HG03575 (cell line): ENCODE measurements at regions not wholly inside any gene's neighbourhood (a gene's known extent, or its start where the extent isn't known, plus 50 kb on each side); places are given as distances from the start of the nearest gene placed in this dataset.

ENCODE experiments used
- ATAC-seq: cut with Tn5 transposase; IDR thresholded peaks from one replicate; pipeline ENCODE4 v1.9.1; 2021; ENCODE audit not compliant: unreplicated experiment, insufficient number of reproducible peaks, low FRiP score; ENCODE audit errors: extremely low read depth

DNA sequence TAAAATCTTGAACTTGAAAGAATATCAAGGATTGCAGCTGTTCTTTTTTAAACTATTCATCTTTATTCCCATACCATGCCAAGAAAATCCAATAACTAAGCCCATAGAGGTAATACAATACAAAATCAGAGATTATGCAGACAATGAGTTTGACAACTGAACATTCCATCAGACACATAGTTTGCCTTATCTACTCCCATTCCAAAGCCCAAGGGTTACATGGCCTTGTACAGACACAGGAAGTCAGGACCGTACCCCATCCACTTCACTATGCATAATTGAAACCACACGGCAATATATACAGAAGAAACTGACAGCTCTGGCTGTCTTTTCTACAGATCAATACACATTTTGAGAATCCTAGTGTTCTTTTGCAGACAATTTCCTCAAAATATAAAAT lies 181.3 kb downstream of the TMX3 start:
- no peak for ATAC-seq

GRCh38 chr18:68532328-68532885 lies 182.5 kb downstream of the TMX3 start:
- no peak for ATAC-seq

DNA sequence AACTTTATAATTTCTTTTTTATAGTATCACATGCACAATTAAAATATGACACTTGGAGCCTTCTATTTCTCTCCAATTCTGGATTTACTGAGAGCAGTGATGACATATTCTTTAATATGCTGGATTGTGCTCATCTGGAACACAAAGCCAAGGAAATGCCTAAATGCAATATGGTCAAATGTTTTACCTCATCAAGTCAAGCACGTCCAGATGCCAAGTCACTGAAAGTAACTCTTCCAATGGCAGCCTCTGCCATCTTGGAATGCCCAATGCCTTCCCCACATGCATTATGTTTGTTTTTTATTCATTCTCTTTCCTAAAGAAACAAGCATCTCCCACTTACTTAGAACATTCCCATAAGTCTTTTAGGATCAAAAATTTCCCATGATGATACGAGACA lies 189.8 kb downstream of the TMX3 start:
- ATAC-seq = no peak

DNA sequence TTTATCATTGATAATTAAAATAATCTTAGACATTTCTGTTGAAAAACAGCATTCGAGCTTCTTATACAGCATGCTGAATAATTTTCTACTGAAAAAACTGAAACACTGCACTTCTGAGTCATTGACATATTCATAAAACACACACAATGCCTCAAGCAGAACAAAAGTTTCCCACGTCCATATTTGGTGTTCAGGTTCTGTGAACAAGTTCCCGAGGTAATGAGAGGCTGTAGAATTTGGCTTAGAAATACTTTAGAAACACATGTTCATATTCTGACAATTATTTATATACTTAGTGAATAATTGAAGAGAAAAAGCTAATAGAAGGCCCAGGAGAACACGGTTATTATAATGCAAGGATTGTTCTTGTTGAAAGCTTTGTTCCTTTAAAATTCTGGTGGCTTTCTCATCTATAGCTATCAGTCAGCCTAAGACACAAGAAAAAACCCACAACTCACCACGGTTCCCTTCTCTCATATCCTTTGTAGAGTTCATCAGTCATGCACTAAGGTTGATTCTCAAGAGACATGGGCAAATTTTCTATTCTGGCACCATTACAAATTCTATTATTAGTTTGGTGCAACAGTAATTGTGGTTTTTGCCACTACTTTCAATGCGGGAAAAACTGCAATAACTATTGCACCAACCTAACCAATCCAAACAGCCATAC lies 194.4 kb downstream of the TMX3 start:
- no peak for ATAC-seq

DNA sequence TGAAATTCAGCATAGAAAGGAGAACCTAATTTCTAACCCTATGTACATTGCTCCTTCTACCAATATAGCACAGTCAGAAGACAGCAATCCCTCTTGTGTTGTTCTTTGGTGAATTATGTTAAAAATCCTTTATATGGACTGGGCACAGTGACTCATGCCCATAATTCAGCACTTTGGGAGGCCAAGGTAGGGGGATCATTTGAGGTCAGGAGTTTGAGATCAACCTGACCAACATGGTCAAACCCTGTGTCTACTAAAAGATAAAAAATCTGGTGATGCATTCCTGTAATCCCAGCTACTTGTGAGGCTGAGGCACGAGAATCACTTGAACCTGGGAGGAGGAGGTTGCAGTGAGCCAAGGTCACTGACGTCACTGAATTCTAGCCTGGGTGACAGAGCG lies 195.6 kb downstream of the TMX3 start:
- no peak for ATAC-seq

DNA sequence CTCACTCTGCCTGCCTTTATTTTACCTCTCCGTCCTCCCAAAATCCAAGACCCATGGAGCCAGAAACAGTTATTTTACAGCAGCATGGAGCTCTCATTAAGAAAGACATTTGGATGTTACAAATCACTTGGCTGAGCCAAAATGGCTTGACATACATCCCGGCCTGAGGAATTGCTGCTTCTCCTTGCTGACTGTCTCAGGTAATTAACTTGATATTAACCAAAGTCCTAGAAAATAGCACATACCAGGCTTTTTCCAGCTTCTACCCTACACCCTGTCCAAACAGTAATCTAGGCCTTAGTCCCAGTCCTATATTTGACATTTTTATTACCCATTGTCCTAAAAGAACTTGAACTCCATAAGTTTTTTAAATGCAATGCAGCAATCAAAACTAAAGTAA lies 205.0 kb downstream of the TMX3 start:
- no peak for ATAC-seq

DNA sequence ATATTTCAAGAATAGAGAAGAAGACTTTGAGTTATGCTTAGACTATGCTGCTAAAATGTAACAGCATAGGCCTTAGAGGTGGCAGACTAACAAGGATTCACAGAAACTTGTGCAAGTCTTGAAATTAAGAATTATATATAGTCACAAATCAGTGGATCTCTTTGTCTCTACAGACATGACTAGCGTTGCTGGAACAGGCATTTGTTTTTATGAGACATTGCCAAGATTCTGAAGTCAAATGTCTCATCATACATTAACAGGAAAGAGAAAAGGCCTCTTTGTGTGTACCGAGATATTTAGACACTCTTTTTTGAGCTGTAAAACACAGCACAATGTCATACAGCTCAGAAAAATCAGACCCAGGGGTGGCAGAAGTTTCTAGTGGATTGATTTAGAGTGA lies 207.1 kb downstream of the TMX3 start:
- no peak for ATAC-seq

GRCh38 chr18:68505178-68505574 lies 209.7 kb downstream of the TMX3 start:
- ATAC-seq = no peak

GRCh38 chr18:68504441-68505177 lies 210.3 kb downstream of the TMX3 start:
- ATAC-seq = no peak

- no peak for ATAC-seq
Measured at GRCh38 chr18:68500556-68500955, 214.4 kb downstream of the TMX3 start.

DNA sequence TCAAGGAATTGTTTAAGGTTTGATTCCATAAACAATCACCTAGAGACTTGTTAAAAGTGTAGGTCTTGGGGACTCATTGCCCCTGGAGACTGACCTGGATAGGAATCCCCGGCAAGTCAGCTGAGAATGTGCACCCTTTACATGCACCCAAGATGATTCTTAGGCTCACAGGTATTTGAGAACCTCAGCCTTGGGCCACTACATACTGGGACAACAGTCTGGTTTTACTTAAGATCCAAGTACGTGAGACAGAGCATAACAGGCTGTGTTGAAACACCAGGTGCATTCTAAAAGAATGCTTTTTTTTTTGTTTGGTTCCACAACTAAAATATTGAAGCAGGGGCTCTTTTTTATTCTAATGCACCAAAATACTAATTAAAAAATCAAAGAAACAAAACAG lies 215.8 kb downstream of the TMX3 start:
- ATAC-seq = no peak

DNA sequence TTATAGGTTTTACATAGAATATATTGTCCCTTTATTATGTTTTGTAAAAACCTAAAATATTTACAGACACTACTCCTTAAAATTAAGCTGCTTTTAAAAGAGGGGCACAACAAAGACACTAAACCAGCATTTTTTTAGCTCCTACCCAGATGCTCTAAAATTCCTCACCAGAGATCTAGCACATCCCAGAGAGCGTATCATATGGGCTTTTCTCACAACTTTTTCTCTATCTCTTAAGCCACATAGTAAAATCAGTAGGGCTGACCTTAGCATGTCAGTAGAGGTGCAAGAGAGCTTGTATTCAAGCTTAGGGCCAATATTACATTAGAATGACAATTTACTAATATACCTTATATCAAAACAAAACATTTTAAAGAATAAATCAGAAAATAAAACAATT lies 216.3 kb downstream of the TMX3 start:
- ATAC-seq = no peak

- no peak for ATAC-seq
Measured at GRCh38 chr18:68498185-68498584, 216.7 kb downstream of the TMX3 start.

DNA sequence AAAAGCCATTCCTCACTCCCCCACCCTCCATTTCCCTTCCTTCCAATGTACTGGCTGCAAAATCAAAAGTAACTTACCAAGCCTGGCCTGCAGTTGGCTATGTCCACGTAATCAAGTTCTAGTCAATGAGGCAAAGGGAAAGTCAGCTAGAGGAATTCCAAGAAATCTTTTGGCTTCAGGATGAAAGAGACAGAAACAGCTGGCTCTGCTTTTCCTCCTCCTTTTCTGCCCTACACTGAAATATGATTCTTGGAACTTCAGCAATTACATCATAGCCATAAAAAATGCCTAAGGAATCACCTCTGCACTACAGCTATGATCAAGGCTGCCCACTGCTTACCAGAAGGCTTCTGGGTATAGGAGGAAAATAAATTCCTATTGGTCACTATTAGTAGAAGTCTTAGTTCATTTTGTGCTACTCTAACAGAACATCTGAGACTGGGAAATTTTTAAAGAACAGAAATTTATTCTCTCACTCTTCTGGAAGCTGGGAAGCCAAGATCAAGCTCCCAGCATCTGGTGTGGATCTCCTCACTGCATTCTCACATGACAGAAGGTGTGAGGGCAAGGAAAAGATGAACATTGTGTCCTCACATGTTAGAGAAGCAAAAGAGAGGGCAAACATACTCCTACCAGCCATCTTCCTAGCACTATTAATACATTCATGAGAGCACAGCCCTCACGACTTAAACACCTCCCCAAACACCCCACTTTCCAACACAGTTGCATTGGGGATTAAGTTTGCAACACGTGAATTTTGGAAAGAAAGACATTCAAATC lies 219.9 kb downstream of the TMX3 start:
- ATAC-seq = no peak

DNA sequence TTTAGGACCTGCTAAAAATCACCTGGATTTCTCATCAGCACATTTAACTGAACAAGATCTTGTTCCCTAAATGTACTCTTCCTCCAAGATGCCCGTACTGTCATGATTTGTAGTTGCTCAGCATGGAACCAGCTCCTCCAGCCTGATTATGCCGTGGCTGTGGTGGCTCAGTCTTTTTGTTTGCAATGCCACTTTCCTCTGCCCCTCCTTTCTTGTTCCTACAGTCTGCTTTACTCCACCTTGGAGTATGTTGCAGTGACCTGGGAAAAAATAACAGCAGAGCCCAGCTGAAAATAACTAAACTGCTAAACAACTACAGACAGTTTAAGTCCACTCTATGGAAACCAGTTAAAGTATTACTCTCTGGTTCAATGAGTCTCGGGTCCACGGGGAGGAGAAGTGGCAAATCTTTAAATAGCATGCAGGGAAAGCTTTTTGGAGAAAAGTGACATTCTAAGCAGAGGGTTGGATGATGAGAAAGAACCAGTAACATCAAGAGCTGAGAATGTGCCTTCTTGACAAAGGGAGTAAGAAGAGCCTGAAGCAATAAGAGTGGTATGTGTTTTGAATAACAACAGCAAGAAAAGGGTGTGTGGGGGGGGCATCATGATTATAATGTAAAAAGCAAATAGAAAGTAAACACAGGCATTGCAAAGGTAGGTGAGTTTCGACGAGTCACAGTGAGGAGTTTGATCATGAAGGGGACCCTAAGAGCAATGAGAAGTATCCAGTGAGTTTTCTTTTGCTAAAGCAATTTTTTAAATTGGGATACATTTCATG lies 225.7 kb downstream of the TMX3 start:
- ATAC-seq = no peak

DNA sequence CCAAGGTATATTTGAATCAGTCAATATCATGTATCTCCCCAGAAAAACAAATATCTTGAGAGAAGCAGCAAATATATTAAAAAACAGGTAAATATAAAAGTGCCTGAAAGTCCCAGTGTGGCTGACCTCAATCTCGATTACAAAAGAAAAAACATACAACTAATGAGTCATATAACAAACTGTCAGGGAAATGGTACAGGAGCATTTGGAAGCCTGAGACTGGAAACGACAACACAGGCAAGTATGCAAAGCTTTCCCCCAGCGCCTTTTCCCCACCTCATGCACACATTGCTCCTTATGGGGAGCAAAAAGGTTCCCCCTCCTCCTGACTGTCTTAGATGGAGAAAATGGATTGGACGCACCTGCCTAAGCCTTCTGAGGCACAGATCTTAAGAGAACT lies 230.7 kb downstream of the TMX3 start:
- no peak for ATAC-seq

DNA sequence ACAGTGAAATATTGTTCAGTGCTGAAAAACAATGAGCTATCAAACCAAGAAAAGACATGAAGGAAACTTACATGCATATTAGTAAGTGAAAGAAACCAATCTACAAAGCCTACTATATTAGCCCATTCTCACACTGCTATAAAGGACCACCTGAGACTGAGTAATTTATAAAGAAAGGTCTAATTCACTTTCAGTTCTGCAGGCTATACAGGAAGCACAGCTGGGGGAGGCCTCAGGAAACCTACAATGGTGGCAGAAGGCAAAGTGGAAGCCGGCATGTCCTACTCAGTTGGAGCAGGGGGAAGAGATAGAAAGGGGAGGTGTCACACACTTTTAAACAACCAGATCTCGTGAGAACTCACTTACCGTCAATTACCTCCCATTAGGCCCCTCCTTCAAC lies 232.1 kb downstream of the TMX3 start:
- no peak for ATAC-seq

GRCh38 chr18:68480196-68480595 lies 234.7 kb downstream of the TMX3 start:
- ATAC-seq = no peak

DNA sequence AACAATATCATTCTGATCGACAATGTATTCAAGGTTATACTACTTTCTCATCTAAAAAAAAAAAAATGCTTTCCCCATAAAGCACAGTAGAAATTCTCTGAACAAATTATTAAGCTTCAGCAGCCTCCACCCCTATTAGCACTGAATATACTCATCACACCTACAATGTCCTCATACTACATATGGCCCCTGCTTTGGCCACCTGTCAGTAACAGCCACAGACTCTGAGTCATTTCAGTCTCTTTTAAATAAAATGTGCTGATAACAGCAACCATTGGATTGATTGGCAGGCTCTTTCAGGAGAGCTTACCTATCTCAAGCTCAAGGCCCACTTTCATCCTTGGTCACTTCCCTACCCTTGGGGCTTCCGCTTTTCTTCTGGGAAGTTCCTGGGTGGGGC lies 236.7 kb downstream of the TMX3 start:
- ATAC-seq = no peak
